HEK293T (cell line): ENCODE measurements at regions not wholly inside any gene's neighbourhood (a gene's known extent, or its start where the extent isn't known, plus 50 kb on each side); places are given as distances from the start of the nearest gene placed in this dataset.

Source experiments
- BHLHE40 ChIP-seq: fragments of 450-650 bp; IDR thresholded peaks from 2 replicates; pipeline ENCODE4 v1.6.1; 2016; ENCODE audit warnings: mild to moderate bottlenecking, moderate library complexity, borderline replicate concordance
- SUZ12 ChIP-seq: fragments of 450-650 bp; IDR thresholded peaks from 2 replicates; pipeline ENCODE4 v1.6.1; 2016; ENCODE audit warnings: mild to moderate bottlenecking

GRCh38 chr5:174514983-174515394 is 209.4 kb upstream of the MSX2 start:
- TF ChIP-seq BHLHE40, result no peak
- TF ChIP-seq SUZ12, result no peak
